GM12865 (cell line): ENCODE measurements at regions not wholly inside any gene's neighbourhood (a gene's known extent, or its start where the extent isn't known, plus 50 kb on each side); places are given as distances from the start of the nearest gene placed in this dataset.
"Not testable (repeated sequence)": the region's sequence is repeated elsewhere in the genome, so short reads cannot be mapped to it uniquely, and the experiment has no call there.

ENCODE experiments used
- DNase-seq: peaks from one replicate; pipeline ENCODE4 v3.0.0; 2010; ENCODE audit warnings: low read depth
- H3K4me3 ChIP-seq: 2 replicates; pipeline ENCODE4 v1.5.1; 2011; ENCODE audit warnings: mild to moderate bottlenecking, low read depth, low read length, control low read depth
- CTCF ChIP-seq: IDR thresholded peaks from 2 replicates; pipeline ENCODE4 v1.5.1; 2011; ENCODE audit warnings: low read length, control low read depth, low read depth, inconsistent platforms; ENCODE audit not compliant: insufficient read depth; ENCODE audit errors: missing control alignments

GRCh38 chr14:50031602-50032313, 84.6 kb downstream of the VCPKMT start:
- no peak overlapping the region for H3K4me3 ChIP-seq
- TF ChIP-seq CTCF = no peak
- DNase-seq = no peak

GRCh38 chr14:50032462-50033167, 83.8 kb downstream of the VCPKMT start:
- H3K4me3 ChIP-seq, DNase-seq: not testable (repeated sequence)

GRCh38 chr14:50035214-50035613, 81.2 kb downstream of the VCPKMT start:
- no peak for TF ChIP-seq CTCF
- no peak for DNase-seq
- no peak overlapping the region for H3K4me3 ChIP-seq

GRCh38 chr14:50036211-50036610, 80.2 kb downstream of the VCPKMT start:
- no peak for TF ChIP-seq CTCF

GRCh38 chr14:50036637-50037036, 79.7 kb downstream of the VCPKMT start:
- TF ChIP-seq CTCF = no peak
- no peak for DNase-seq
- H3K4me3 ChIP-seq = no peak overlapping the region

More at GRCh38 chr14:50036211-50036610, 80.2 kb downstream of the VCPKMT start:
- H3K4me3 ChIP-seq = no peak overlapping the region
- no peak for DNase-seq

GRCh38 chr14:50037240-50037639, 79.1 kb downstream of the VCPKMT start:
- no peak for TF ChIP-seq CTCF
- no peak overlapping the region for H3K4me3 ChIP-seq
- DNase-seq = no peak

- peak; percentile 71 for DNase-seq
- H3K4me3 ChIP-seq = peak overlapping the region; percentile 3
- no peak for TF ChIP-seq CTCF
Measured at GRCh38 chr14:50037852-50038251, 78.5 kb downstream of the VCPKMT start.
